Peyer's patch (tissue), 4 donors: ENCODE measurements at regions not wholly inside any gene's neighbourhood (a gene's known extent, or its start where the extent isn't known, plus 50 kb on each side); places are given as distances from the start of the nearest gene placed in this dataset.
"Not testable (repeated sequence)": the region's sequence is repeated elsewhere in the genome, so short reads cannot be mapped to it uniquely, and the experiment has no call there.

Experiments used
- CTCF ChIP-seq, 6 experiments: fragments of 450-650 bp in 4 of 6; fragments of 200-600 bp in 2 of 6; sonication (generic) in 1 of 6; IDR thresholded peaks; one replicate each; pipeline ENCODE4 v1.5.1; 2017 to 2019; ENCODE audit warnings: antibody characterized with exemption in 6 of 6, mild to moderate bottlenecking in 3 of 6, moderate library complexity in 1 of 6
- POLR2A ChIP-seq, 2 donors: fragments of 450-650 bp; IDR thresholded peaks; one replicate each; pipeline ENCODE4 v1.5.1; 2017; ENCODE audit warnings: antibody characterized with exemption in 2 of 2, mild to moderate bottlenecking in 2 of 2, moderate library complexity in 2 of 2

- TF ChIP-seq POLR2A, CTCF (IDR thresholded peaks at IDR 0.05): not testable (repeated sequence)
Measured at GRCh38 chr2:87449462-87449980, 298.4 kb upstream of the PLGLB2 start.
